NOMO-1 treated with dmso at 0.1 percent for 144 hours (cell line): ENCODE measurements at regions not wholly inside any gene's neighbourhood (a gene's known extent, or its start where the extent isn't known, plus 50 kb on each side); places are given as distances from the start of the nearest gene placed in this dataset.
A peak's percentile ranks its signal among the peaks of the same experiment; 100 is the strongest.

Experiments
- DNase-seq: peaks from one replicate; lab custom pipeline; 2025; ENCODE audit not compliant: unreplicated experiment; lab: John Stamatoyannopoulos, UW

- no peak for DNase-seq
These were observed 135.5 kb upstream of the SORCS3 start for GRCh38 chr10:104505521-104506042.

GRCh38 chr10:104509981-104510380 lies 131.1 kb upstream of the SORCS3 start:
- no peak for DNase-seq

GRCh38 chr10:104510644-104511043 lies 130.4 kb upstream of the SORCS3 start:
- no peak for DNase-seq

GRCh38 chr10:104512800-104513199 lies 128.3 kb upstream of the SORCS3 start:
- DNase-seq = no peak

- DNase-seq = peak; percentile 15
These were observed 125.4 kb upstream of the SORCS3 start for GRCh38 chr10:104515678-104516199.

GRCh38 chr10:104516986-104517385 lies 124.1 kb upstream of the SORCS3 start:
- no peak for DNase-seq

- no peak for DNase-seq
These were observed 123.1 kb upstream of the SORCS3 start for GRCh38 chr10:104517946-104518345.

GRCh38 chr10:104518891-104519290 lies 122.2 kb upstream of the SORCS3 start:
- DNase-seq = no peak

GRCh38 chr10:104520653-104521052 lies 120.4 kb upstream of the SORCS3 start:
- DNase-seq = no peak

GRCh38 chr10:104521901-104522694 lies 119.0 kb upstream of the SORCS3 start:
- no peak for DNase-seq

- no peak for DNase-seq
These were observed 114.9 kb upstream of the SORCS3 start for GRCh38 chr10:104526188-104526587.

GRCh38 chr10:104527013-104527412 lies 114.1 kb upstream of the SORCS3 start:
- no peak for DNase-seq

- DNase-seq = no peak
These were observed 100.9 kb upstream of the SORCS3 start for GRCh38 chr10:104540181-104540580.

GRCh38 chr10:104541820-104542219 lies 99.3 kb upstream of the SORCS3 start:
- DNase-seq = no peak

GRCh38 chr10:104546336-104546735 lies 94.8 kb upstream of the SORCS3 start:
- DNase-seq = no peak

- no peak for DNase-seq
These were observed 94.3 kb upstream of the SORCS3 start for GRCh38 chr10:104546756-104547155.

GRCh38 chr10:104548090-104548489 lies 93.0 kb upstream of the SORCS3 start:
- no peak for DNase-seq

GRCh38 chr10:104556831-104557230 lies 84.3 kb upstream of the SORCS3 start:
- no peak for DNase-seq

- DNase-seq = no peak
These were observed 83.1 kb upstream of the SORCS3 start for GRCh38 chr10:104557966-104558365.

- no peak for DNase-seq
These were observed 81.2 kb upstream of the SORCS3 start for GRCh38 chr10:104559935-104560334.

- DNase-seq = no peak
These were observed 78.0 kb upstream of the SORCS3 start for GRCh38 chr10:104563051-104563450.

GRCh38 chr10:104563548-104563947 lies 77.5 kb upstream of the SORCS3 start:
- no peak for DNase-seq

GRCh38 chr10:104574427-104574826 lies 66.7 kb upstream of the SORCS3 start:
- DNase-seq = no peak
